ENCODE measurements at regions not wholly inside any gene's neighbourhood (a gene's known extent, or its start where the extent isn't known, plus 50 kb on each side); places are given as distances from the start of the nearest gene placed in this dataset.

- DNase-seq (ENCODE audit: low read depth), result peak; percentile 33
Measured at GRCh38 chr15:70426096-70426821, 328.5 kb upstream of the TLE3 start.

GRCh38 chr15:70424937-70425411 is 327.3 kb upstream of the TLE3 start:
- TF ChIP-seq CTCF (IDR thresholded peaks at IDR 0.05; ENCODE audit: insufficient read depth, low read depth, low read length, missing control alignments), result no peak
- DNase-seq (ENCODE audit: low read depth), result no peak
- no peak overlapping the region for H3K4me3 ChIP-seq (ENCODE audit: low read length)

More at GRCh38 chr15:70426096-70426821, 328.5 kb upstream of the TLE3 start:
- no peak for TF ChIP-seq CTCF (IDR thresholded peaks at IDR 0.05; ENCODE audit: insufficient read depth, low read depth, low read length, missing control alignments)
- H3K4me3 ChIP-seq (ENCODE audit: low read length), result no peak overlapping the region

- TF ChIP-seq CTCF (IDR thresholded peaks at IDR 0.05; ENCODE audit: insufficient read depth, low read depth, low read length, missing control alignments), result no peak
- DNase-seq (ENCODE audit: low read depth), result no peak
- no peak overlapping the region for H3K4me3 ChIP-seq (ENCODE audit: low read length)
Measured at GRCh38 chr15:70423267-70423666, 325.6 kb upstream of the TLE3 start.

- no peak for TF ChIP-seq CTCF (IDR thresholded peaks at IDR 0.05; ENCODE audit: insufficient read depth, low read depth, low read length, missing control alignments)
Measured at GRCh38 chr15:70422342-70422741, 324.6 kb upstream of the TLE3 start.

GRCh38 chr15:70420948-70421482 is 323.3 kb upstream of the TLE3 start:
- TF ChIP-seq CTCF (IDR thresholded peaks at IDR 0.05; ENCODE audit: insufficient read depth, low read depth, low read length, missing control alignments), result no peak
- H3K4me3 ChIP-seq (ENCODE audit: low read length), result no peak overlapping the region
- DNase-seq (ENCODE audit: low read depth), result no peak

More at GRCh38 chr15:70422342-70422741, 324.6 kb upstream of the TLE3 start:
- H3K4me3 ChIP-seq (ENCODE audit: low read length), result no peak overlapping the region
- DNase-seq (ENCODE audit: low read depth), result no peak

- no peak for DNase-seq (ENCODE audit: low read depth)
- TF ChIP-seq CTCF (IDR thresholded peaks at IDR 0.05; ENCODE audit: insufficient read depth, low read depth, low read length, missing control alignments), result no peak
- no peak overlapping the region for H3K4me3 ChIP-seq (ENCODE audit: low read length)
Measured at GRCh38 chr15:70420086-70420947, 322.6 kb upstream of the TLE3 start.

All from epithelial cell of esophagus (primary cell).